Fibroblast of mammary gland (primary cell): ENCODE measurements at regions not wholly inside any gene's neighbourhood (a gene's known extent, or its start where the extent isn't known, plus 50 kb on each side); places are given as distances from the start of the nearest gene placed in this dataset.

Source experiments
- DNase-seq: peaks from one replicate; pipeline ENCODE4 v3.0.0-alpha.2; 2010; ENCODE audit warnings: low read depth
- H3K4me3 ChIP-seq: 2 replicates; pipeline ENCODE4 v1.5.1; 2011; ENCODE audit warnings: low read depth, mild to moderate bottlenecking, low read length, moderate library complexity; ENCODE audit not compliant: control insufficient read depth
- CTCF ChIP-seq: conservative IDR thresholded peaks from 2 replicates; pipeline ENCODE4 v1.5.1; 2011; ENCODE audit warnings: low read depth, low read length, inconsistent platforms; ENCODE audit not compliant: control insufficient read depth, insufficient read depth

DNA sequence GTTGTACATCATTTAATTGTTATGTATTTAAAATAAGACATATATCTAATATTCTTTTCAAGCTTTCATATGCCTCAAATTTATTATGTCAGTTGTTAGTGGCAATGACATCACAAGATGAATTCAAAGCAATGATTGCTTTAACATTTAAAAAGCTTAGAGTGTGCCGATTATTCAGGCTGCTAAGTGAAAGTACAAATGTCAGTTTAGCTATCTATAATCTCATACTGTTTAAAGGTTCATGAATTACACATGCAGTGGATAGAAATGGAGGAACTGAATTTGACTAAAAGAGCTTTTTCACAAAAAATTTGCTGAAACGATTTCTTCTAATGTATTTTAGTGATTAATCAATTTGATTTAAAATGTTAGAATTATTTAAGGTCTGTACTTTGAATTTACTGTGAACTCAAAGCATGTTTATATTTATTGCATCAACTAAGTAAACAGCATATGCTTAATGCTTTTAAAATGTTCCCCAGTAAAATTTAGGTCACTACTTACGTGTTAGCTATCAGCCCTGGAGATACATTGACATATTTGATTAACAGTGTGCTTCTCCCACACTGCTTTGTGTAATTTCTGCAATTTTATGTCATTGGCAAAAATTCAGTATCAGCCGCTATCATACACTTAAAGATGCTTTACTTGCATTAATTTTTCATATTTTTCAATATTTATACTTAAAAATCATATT is 334.9 kb downstream of the PARP8 start:
- TF ChIP-seq CTCF = no peak
- no peak overlapping the region for H3K4me3 ChIP-seq
- no peak for DNase-seq

DNA sequence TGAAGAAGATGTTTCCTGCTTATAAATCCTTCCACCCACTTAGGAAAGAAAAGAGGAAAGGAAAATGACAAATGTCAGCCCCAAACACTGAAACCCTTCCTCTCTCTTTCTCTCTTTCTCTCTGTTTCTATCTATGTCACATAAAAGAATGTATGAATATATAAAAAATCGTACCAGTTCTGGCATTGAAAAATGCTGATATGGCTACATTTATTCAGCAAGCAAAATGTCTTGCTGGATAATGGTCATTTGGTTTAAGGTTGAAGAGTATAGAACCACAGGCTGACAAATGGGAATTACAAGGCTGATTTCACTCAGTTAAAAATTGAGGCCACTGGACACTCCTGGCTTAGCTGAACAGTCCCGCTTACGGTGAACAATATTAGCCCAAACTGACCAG is 335.9 kb downstream of the PARP8 start:
- TF ChIP-seq CTCF = no peak
- DNase-seq = no peak
- H3K4me3 ChIP-seq = no peak overlapping the region

- no peak for DNase-seq
- TF ChIP-seq CTCF = no peak
- H3K4me3 ChIP-seq = no peak overlapping the region
Measured at GRCh38 chr5:51013036-51013435, 346.6 kb downstream of the PARP8 start.

- no peak overlapping the region for H3K4me3 ChIP-seq
- no peak for DNase-seq
- no peak for TF ChIP-seq CTCF
Measured at GRCh38 chr5:51018423-51018822, 352.0 kb downstream of the PARP8 start.

DNA sequence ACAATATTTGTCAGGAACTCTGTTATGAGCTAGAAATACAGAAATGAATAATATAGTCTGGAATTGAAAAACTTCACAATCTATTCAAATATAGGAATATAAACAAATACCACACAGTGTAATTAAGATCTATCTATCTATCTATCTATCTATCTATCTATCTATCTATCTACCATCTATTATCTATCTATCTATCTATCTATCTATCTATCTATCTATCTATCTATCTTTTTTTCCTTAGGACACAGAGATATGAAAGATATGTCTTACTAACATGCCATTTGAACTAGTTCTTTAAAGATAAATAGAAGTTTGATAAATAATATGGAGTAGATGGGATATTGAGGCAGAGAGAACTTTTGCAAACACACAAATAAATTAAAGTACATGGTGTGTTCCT is 357.8 kb downstream of the PARP8 start:
- no peak for TF ChIP-seq CTCF
- no peak for DNase-seq
- H3K4me3 ChIP-seq = no peak overlapping the region

GRCh38 chr5:51027271-51027670 is 356.0 kb upstream of the ISL1 start:
- no peak for DNase-seq
- TF ChIP-seq CTCF = no peak
- H3K4me3 ChIP-seq = no peak overlapping the region

- no peak for DNase-seq
- TF ChIP-seq CTCF = no peak
Measured at GRCh38 chr5:51028394-51028793, 354.9 kb upstream of the ISL1 start.

More at GRCh38 chr5:51028394-51028793, 354.9 kb upstream of the ISL1 start:
- H3K4me3 ChIP-seq = no peak overlapping the region
